H1 (cell line): ENCODE measurements at regions not wholly inside any gene's neighbourhood (a gene's known extent, or its start where the extent isn't known, plus 50 kb on each side); places are given as distances from the start of the nearest gene placed in this dataset.

Experiments used
- CTCF ChIA-PET: fragments of 300-600 bp; sonication (Branson Sonifier 250); formaldehyde crosslinking; loops from one replicate; lab custom pipeline; 2021; ENCODE audit not compliant: partially characterized antibody; lab: Charles Lee
- POLR2A ChIA-PET: fragments of 300-600 bp; sonication (Branson Sonifier 250); formaldehyde crosslinking; loops from one replicate; lab custom pipeline; 2021; ENCODE audit warnings: inconsistent platforms; ENCODE audit not compliant: partially characterized antibody; lab: Charles Lee
- DNase-seq, 2 experiments: peaks; one replicate each; pipeline versions ENCODE4 v3.0.0 to v3.0.0-alpha.2; 2010 to 2022; ENCODE audit warnings: low spot score in 2 of 2, low read depth in 1 of 2, mixed read lengths in 1 of 2
- FAIRE-seq: peaks from 2 replicates; lab custom pipeline; 2011; peaks lifted over from hg19 to GRCh38; lab: Jason Lieb, UNC
- H2AFZ ChIP-seq: 2 replicates; pipeline ENCODE4 v1.8.1; 2012; ENCODE audit warnings: low read length, inconsistent platforms
- H2AK5ac ChIP-seq: 2 replicates; pipeline ENCODE4 v1.6.1; 2013; ENCODE audit warnings: low read depth, low read length
- H2BK120ac ChIP-seq: replicated peaks from 2 replicates; pipeline ENCODE3; 2013; ENCODE audit warnings: low read depth, low read length, inconsistent platforms
- H2BK12ac ChIP-seq: 2 replicates; pipeline ENCODE4 v1.6.1; 2013; ENCODE audit warnings: low read depth, low read length
- H2BK15ac ChIP-seq: 2 replicates; pipeline ENCODE4 v1.6.1; 2013; ENCODE audit warnings: low read length
- H2BK20ac ChIP-seq: 2 replicates; pipeline ENCODE4 v1.6.1; 2013; ENCODE audit warnings: low read length
- H2BK5ac ChIP-seq: 2 replicates; pipeline ENCODE4 v1.6.1; 2013; ENCODE audit warnings: low read depth, low read length
- H3K14ac ChIP-seq: 2 replicates; pipeline ENCODE4 v1.6.1; 2013; ENCODE audit warnings: inconsistent platforms; ENCODE audit not compliant: insufficient read length
- H3K18ac ChIP-seq: 2 replicates; pipeline ENCODE4 v1.6.1; 2013; ENCODE audit warnings: low read length; ENCODE audit errors: extremely low read depth
- H3K23ac ChIP-seq: 2 replicates; pipeline ENCODE4 v1.6.1; 2013; ENCODE audit warnings: inconsistent platforms; ENCODE audit not compliant: insufficient read length
- H3K23me2 ChIP-seq: 2 replicates; pipeline ENCODE4 v1.6.1; 2013; ENCODE audit warnings: low read depth, low read length
- H3K27ac ChIP-seq: 2 replicates; pipeline ENCODE4 v1.6.1; 2011; ENCODE audit warnings: low read depth, low read length, inconsistent platforms
- H3K27me3 ChIP-seq, 4 experiments: replicated peaks in 1 of 4; 1 replicate in 1 of 4; 2 replicates in 3 of 4; pipeline versions ENCODE4 v1.6.1 to v1.8.1; 2011 to 2013; ENCODE audit warnings: low read length in 3 of 4, mild to moderate bottlenecking in 3 of 4, inconsistent platforms in 2 of 4, mixed read lengths in 2 of 4, moderate library complexity in 1 of 4; ENCODE audit not compliant: control insufficient read depth in 3 of 4, insufficient read depth in 3 of 4; ENCODE audit errors: extremely low read depth in 1 of 4
- H3K36me3 ChIP-seq, 4 experiments: 2 replicates each; pipeline versions ENCODE4 v1.6.1 to v1.8.1; 2011 to 2013; ENCODE audit warnings: mild to moderate bottlenecking in 4 of 4, low read length in 3 of 4, moderate library complexity in 2 of 4, control low read depth in 1 of 4, inconsistent platforms in 1 of 4; ENCODE audit not compliant: insufficient read depth in 4 of 4, control insufficient read depth in 2 of 4
- H3K4ac ChIP-seq: replicated peaks from 2 replicates; pipeline ENCODE3; 2013; ENCODE audit warnings: low read length, low read depth, mixed read lengths, inconsistent platforms; ENCODE audit not compliant: insufficient read length
- H3K4me1 ChIP-seq, 4 experiments: replicated peaks in 1 of 4; 1 replicate in 1 of 4; 2 replicates in 3 of 4; pipeline versions ENCODE4 v1.6.1 to v1.8.1; 2011 to 2013; ENCODE audit warnings: low read length in 3 of 4, inconsistent platforms in 2 of 4, mixed read lengths in 1 of 4; ENCODE audit not compliant: insufficient read depth in 4 of 4, control insufficient read depth in 3 of 4
- H3K4me2 ChIP-seq, 2 experiments: 2 replicates each; pipeline versions ENCODE4 v1.6.1 to v1.8.1; 2011 to 2013; ENCODE audit warnings: low read depth in 2 of 2, low read length in 2 of 2, control low read depth in 1 of 2, inconsistent platforms in 1 of 2, mild to moderate bottlenecking in 1 of 2; ENCODE audit not compliant: insufficient read depth in 1 of 2
- H3K4me3 ChIP-seq, 4 experiments: fragments of 200-600, 300-600 bp in 1 of 4; sonication (generic), shearing (Covaris generic), sonication (Bioruptor Twin) in 1 of 4; 2 replicates each; pipeline versions ENCODE4 v1.5.1 to v1.8.1; 2011 to 2016; ENCODE audit warnings: low read length in 4 of 4, low read depth in 3 of 4, control low read depth in 2 of 4, inconsistent platforms in 2 of 4, mild to moderate bottlenecking in 2 of 4, mixed read lengths in 1 of 4, moderate library complexity in 1 of 4; ENCODE audit not compliant: insufficient read depth in 2 of 4; ENCODE audit errors: extremely low read depth in 1 of 4
- H3K56ac ChIP-seq: replicated peaks from 2 replicates; pipeline ENCODE3; 2013; ENCODE audit warnings: low read depth, mild to moderate bottlenecking, mixed read lengths, low read length, inconsistent platforms; ENCODE audit not compliant: insufficient read length
- H3K79me1 ChIP-seq: 2 replicates; pipeline ENCODE4 v1.6.1; 2013; ENCODE audit warnings: low read depth, low read length, control low read depth
- H3K79me2 ChIP-seq, 2 experiments: 2 replicates each; pipeline versions ENCODE4 v1.6.1 to v1.8.1; 2012 to 2013; ENCODE audit warnings: low read length in 2 of 2, mild to moderate bottlenecking in 2 of 2, inconsistent platforms in 1 of 2; ENCODE audit not compliant: insufficient read depth in 2 of 2, control insufficient read depth in 1 of 2
- H3K9ac ChIP-seq, 4 experiments: replicated peaks in 1 of 4; 1 replicate in 1 of 4; 2 replicates in 3 of 4; pipeline versions ENCODE4 v1.6.1 to v1.8.1; 2011 to 2013; ENCODE audit warnings: low read depth in 3 of 4, low read length in 3 of 4, control low read depth in 2 of 4, mild to moderate bottlenecking in 2 of 4, moderate library complexity in 2 of 4, inconsistent platforms in 1 of 4; ENCODE audit errors: extremely low read depth in 1 of 4
- H3K9me3 ChIP-seq, 2 experiments: 2 replicates each; pipeline versions ENCODE4 v1.6.1 to v1.8.1; 2012 to 2013; ENCODE audit warnings: mild to moderate bottlenecking in 2 of 2, moderate library complexity in 2 of 2, control low read depth in 1 of 2, inconsistent platforms in 1 of 2, low read depth in 1 of 2, low read length in 1 of 2, mixed read lengths in 1 of 2; ENCODE audit not compliant: insufficient read depth in 2 of 2
- H4K20me1 ChIP-seq, 2 experiments: replicated peaks in 1 of 2; 2 replicates each; pipeline versions ENCODE3 to v1.8.1; 2011 to 2013; ENCODE audit warnings: inconsistent platforms in 2 of 2, low read length in 2 of 2, mild to moderate bottlenecking in 1 of 2; ENCODE audit not compliant: insufficient read depth in 2 of 2, control insufficient read depth in 1 of 2
- H4K5ac ChIP-seq: 2 replicates; pipeline ENCODE4 v1.6.1; 2013; ENCODE audit warnings: low read length, low read depth, mixed read lengths, inconsistent platforms; ENCODE audit not compliant: insufficient read length
- H4K8ac ChIP-seq: 2 replicates; pipeline ENCODE4 v1.8.0; 2013; ENCODE audit warnings: mild to moderate bottlenecking, moderate library complexity, low read length, inconsistent platforms; ENCODE audit not compliant: insufficient read depth; ENCODE audit errors: extremely low read depth
- H4K91ac ChIP-seq: replicated peaks from 2 replicates; pipeline ENCODE3; 2013; ENCODE audit warnings: low read length, mixed read lengths, inconsistent platforms; ENCODE audit not compliant: insufficient read length
- HDAC6 ChIP-seq: IDR thresholded peaks from one replicate; pipeline ENCODE4 v1.7.1; 2012; ENCODE audit warnings: low read depth, mild to moderate bottlenecking, inconsistent platforms, low read length, moderate library complexity
- SIN3A ChIP-seq, 2 experiments: IDR thresholded peaks in 1 of 2; conservative IDR thresholded peaks in 1 of 2; 2 replicates each; pipeline ENCODE4 v1.6.1; 2011 to 2012; ENCODE audit warnings: low read length in 2 of 2, improper control_type of control experiment in 1 of 2, low read depth in 1 of 2, mild to moderate bottlenecking in 1 of 2
- WGBS, 2 experiments: shearing (Covaris generic) in 1 of 2; methylation state at CpG; one replicate each; pipeline versions ENCODE4 v1.1.6 to v1.1.7; 2013 to 2015; ENCODE audit warnings: low lambda C conversion rate in 2 of 2, mixed read lengths in 2 of 2, inconsistent platforms in 1 of 2, low coverage in 1 of 2, missing lambda C conversion rate in 1 of 2; ENCODE audit not compliant: insufficient replicate concordance in 2 of 2, insufficient coverage in 1 of 2, insufficient read length in 1 of 2; ENCODE audit errors: extremely low coverage in 1 of 2, missing lambda C conversion rate in 1 of 2; 5-methylcytosine and 5-hydroxymethylcytosine counted together

DNA sequence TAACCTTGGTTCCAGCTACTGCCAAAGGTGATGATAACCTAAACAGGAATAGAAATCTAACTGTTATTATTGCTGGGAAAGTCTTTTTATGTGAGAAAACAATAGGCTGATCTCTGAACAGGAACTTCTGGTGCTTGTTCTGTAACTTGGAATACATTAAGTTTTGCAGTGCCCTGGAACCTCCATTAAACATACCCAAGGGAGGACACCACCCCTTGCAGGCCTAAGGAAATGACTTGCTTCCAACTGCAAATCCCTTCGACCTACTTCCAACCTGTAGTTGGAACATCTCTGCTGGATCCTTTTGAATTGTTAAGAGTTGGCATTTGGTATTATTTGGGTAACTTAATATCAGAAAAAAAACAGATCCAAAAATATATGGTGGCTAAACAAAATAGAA lies 188.4 kb upstream of the API5 start:
- DNase-seq (no peak), FAIRE-seq (no peak)
- Histone ChIP-seq H3K27ac (no peak overlapping the region), H3K79me1 (no peaks in the 10 kb centered on the region), H3K23me2 (no peaks in the 10 kb centered on the region), H4K5ac (no peak overlapping the region), H3K56ac (no peak overlapping the region), H2BK15ac (no peak overlapping the region), H3K9ac (no peak overlapping the region), H3K23ac (no peak overlapping the region), H2AK5ac (no peak overlapping the region), H2AFZ (no peak overlapping the region), H4K91ac (no peak overlapping the region), H3K27me3 (no peaks in the 10 kb centered on the region), H3K18ac (no peak overlapping the region), H3K4me2 (no peak overlapping the region), H3K14ac (no peak overlapping the region), H2BK12ac (no peak overlapping the region), H3K79me2 (no peaks in the 10 kb centered on the region), H2BK5ac (no peak overlapping the region), H4K20me1 (no peaks in the 10 kb centered on the region), H3K4me3 (no peak overlapping the region), H4K8ac (no peak overlapping the region), H2BK20ac (no peak overlapping the region), H3K9me3 (peaks cover 0 to 9% of the 10 kb centered on the region in 2 experiments; a peak in 2 of 4 replicates), H3K4ac (no peak overlapping the region), H3K36me3 (no peaks in the 10 kb centered on the region), H2BK120ac (no peak overlapping the region), H3K4me1 (no peaks in the 10 kb centered on the region)
- CTCF ChIA-PET, result no interaction called here
- 89% methylated on average over 1 of the region's 1 CpG; no CpG with 5 or more reads in 1 of the 2 experiments for WGBS, 2 experiments
- POLR2A ChIA-PET, result no interaction called here
- TF ChIP-seq HDAC6, result no peak
- no peak for TF ChIP-seq SIN3A (conservative IDR thresholded peaks at IDR 0.05 in 1 of 2, IDR thresholded peaks at IDR 0.05 in 1 of 2; ENCODE audit: low read depth in 1 of 2, low read length in 2 of 2)
